Keratinocyte (primary cell): ENCODE measurements at regions not wholly inside any gene's neighbourhood (a gene's known extent, or its start where the extent isn't known, plus 50 kb on each side); places are given as distances from the start of the nearest gene placed in this dataset.

Experiments
- DNase-seq: peaks from one replicate; pipeline ENCODE4 v3.0.0-alpha.2; 2011; ENCODE audit warnings: low read depth, missing footprints, low spot score
- FAIRE-seq: peaks from 2 replicates; lab custom pipeline; 2011; peaks lifted over from hg19 to GRCh38; lab: Jason Lieb, UNC
- H2AFZ ChIP-seq: 2 replicates; pipeline ENCODE4 v1.6.0; 2012; ENCODE audit warnings: low read length, control low read depth, inconsistent platforms; ENCODE audit not compliant: control insufficient read depth
- H3K27ac ChIP-seq: 2 replicates; pipeline ENCODE4 v1.5.1; 2011; ENCODE audit warnings: low read length; ENCODE audit not compliant: control insufficient read depth, insufficient read depth
- H3K27me3 ChIP-seq: 3 replicates; pipeline ENCODE4 v1.6.0; 2011; ENCODE audit warnings: low read length; ENCODE audit not compliant: control insufficient read depth, insufficient read depth; ENCODE audit errors: extremely low read depth
- H3K36me3 ChIP-seq, 2 experiments: 2 replicates in 1 of 2; 3 replicates in 1 of 2; pipeline ENCODE4 v1.5.1; 2011; ENCODE audit warnings: low read length in 2 of 2, mild to moderate bottlenecking in 1 of 2; ENCODE audit not compliant: control insufficient read depth in 2 of 2, insufficient read depth in 2 of 2; ENCODE audit errors: extremely low read depth in 1 of 2
- H3K4me1 ChIP-seq: 3 replicates; pipeline ENCODE4 v1.5.1; 2011; ENCODE audit warnings: low read length; ENCODE audit not compliant: control insufficient read depth, insufficient read depth; ENCODE audit errors: extremely low read depth
- H3K4me2 ChIP-seq: 3 replicates; pipeline ENCODE4 v1.6.0; 2011; ENCODE audit warnings: low read depth, low read length; ENCODE audit not compliant: control insufficient read depth, insufficient read depth; ENCODE audit errors: extremely low read depth
- H3K4me3 ChIP-seq, 3 experiments: fragments of 200-600 bp in 1 of 3; sonication (generic) in 1 of 3; 2 replicates in 2 of 3; 3 replicates in 1 of 3; pipeline ENCODE4 v1.5.1; 2011 to 2016; ENCODE audit warnings: low read length in 3 of 3, mild to moderate bottlenecking in 3 of 3, control low read depth in 2 of 3, inconsistent platforms in 1 of 3, low read depth in 1 of 3, mixed read lengths in 1 of 3, mixed run types in 1 of 3, moderate library complexity in 1 of 3; ENCODE audit not compliant: control insufficient read depth in 2 of 3, insufficient read depth in 2 of 3; ENCODE audit errors: extremely low read depth in 1 of 3
- H3K79me2 ChIP-seq: 2 replicates; pipeline ENCODE4 v1.6.0; 2012; ENCODE audit warnings: low read length; ENCODE audit not compliant: control insufficient read depth, insufficient read depth
- H3K9ac ChIP-seq: 3 replicates; pipeline ENCODE4 v1.6.0; 2011; ENCODE audit warnings: low read length; ENCODE audit not compliant: control insufficient read depth, insufficient read depth; ENCODE audit errors: extremely low read depth
- H3K9me1 ChIP-seq: 3 replicates; pipeline ENCODE4 v1.6.0; 2011; ENCODE audit warnings: low read length; ENCODE audit not compliant: control insufficient read depth, insufficient read depth; ENCODE audit errors: extremely low read depth
- H3K9me3 ChIP-seq: 2 replicates; pipeline ENCODE4 v1.5.1; 2012; ENCODE audit warnings: low read depth, low read length; ENCODE audit not compliant: control insufficient read depth
- H4K20me1 ChIP-seq: 3 replicates; pipeline ENCODE4 v1.6.0; 2011; ENCODE audit warnings: low read length; ENCODE audit not compliant: control insufficient read depth, insufficient read depth; ENCODE audit errors: extremely low read depth
- EZH2 ChIP-seq: IDR thresholded peaks from one replicate; pipeline ENCODE4 v1.6.1; 2012; ENCODE audit warnings: inconsistent platforms, mild to moderate bottlenecking, low read length, moderate library complexity
- dilution Hi-C: fragments of 300-500 bp; cut with MboI; formaldehyde crosslinking; loops from one replicate; pipeline ENCODE4 v1.7.0; 2020; ENCODE audit warnings: low sequenced_read_pairs; ENCODE audit not compliant: extremely low pct_ligation_motif_present
- TF ChIP-seq, protein P1 (sequence below), 3 experiments: IDR thresholded peaks in 1 of 3; conservative IDR thresholded peaks in 1 of 3; optimal IDR thresholded peaks in 1 of 3; 2 replicates in 2 of 3; 3 replicates in 1 of 3; pipeline versions ENCODE3 to v1.5.1; 2011; ENCODE audit warnings: low read length in 3 of 3, mild to moderate bottlenecking in 3 of 3, moderate library complexity in 2 of 3, control low read depth in 1 of 3, inconsistent platforms in 1 of 3; ENCODE audit not compliant: insufficient read depth in 2 of 3; ENCODE audit errors: extremely low read depth in 1 of 3

DNA sequence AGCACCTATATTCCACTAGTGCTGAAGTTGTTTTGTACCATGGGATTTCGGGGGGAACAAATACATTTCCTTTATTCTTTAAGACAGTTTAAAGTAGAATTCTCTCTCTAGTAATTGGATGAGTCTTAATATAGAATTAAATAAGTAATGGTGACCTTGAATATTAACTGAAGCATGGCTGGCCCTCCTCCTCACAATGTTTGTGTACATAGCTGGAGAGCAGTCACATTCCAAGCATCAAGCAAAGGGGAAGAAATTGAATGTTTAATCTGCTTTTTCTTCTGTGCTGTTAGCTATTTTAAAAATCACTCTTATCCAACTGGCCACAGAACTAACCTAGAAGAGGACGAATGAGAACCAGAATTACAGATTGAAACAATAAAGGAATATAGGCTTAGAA lies 906.9 kb downstream of the CCSER2 start:
- Histone ChIP-seq H3K4me1 (no peaks in the 10 kb centered on the region), H2AFZ (no peak overlapping the region), H3K79me2 (no peaks in the 10 kb centered on the region), H3K36me3 (no peaks in the 10 kb centered on the region), H3K9ac (no peak overlapping the region), H3K27ac (no peak overlapping the region), H3K9me1 (no peaks in the 10 kb centered on the region), H3K9me3 (no peaks in the 10 kb centered on the region), H4K20me1 (no peaks in the 10 kb centered on the region), H3K4me2 (no peak overlapping the region), H3K4me3 (no peak overlapping the region), H3K27me3 (no peaks in the 10 kb centered on the region)
- TF ChIP-seq, protein P1, sequence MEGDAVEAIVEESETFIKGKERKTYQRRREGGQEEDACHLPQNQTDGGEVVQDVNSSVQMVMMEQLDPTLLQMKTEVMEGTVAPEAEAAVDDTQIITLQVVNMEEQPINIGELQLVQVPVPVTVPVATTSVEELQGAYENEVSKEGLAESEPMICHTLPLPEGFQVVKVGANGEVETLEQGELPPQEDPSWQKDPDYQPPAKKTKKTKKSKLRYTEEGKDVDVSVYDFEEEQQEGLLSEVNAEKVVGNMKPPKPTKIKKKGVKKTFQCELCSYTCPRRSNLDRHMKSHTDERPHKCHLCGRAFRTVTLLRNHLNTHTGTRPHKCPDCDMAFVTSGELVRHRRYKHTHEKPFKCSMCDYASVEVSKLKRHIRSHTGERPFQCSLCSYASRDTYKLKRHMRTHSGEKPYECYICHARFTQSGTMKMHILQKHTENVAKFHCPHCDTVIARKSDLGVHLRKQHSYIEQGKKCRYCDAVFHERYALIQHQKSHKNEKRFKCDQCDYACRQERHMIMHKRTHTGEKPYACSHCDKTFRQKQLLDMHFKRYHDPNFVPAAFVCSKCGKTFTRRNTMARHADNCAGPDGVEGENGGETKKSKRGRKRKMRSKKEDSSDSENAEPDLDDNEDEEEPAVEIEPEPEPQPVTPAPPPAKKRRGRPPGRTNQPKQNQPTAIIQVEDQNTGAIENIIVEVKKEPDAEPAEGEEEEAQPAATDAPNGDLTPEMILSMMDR (optimal IDR thresholded peaks at IDR 0.05 in 1 of 3, IDR thresholded peaks at IDR 0.05 in 1 of 3, conservative IDR thresholded peaks at IDR 0.05 in 1 of 3; ENCODE audit: extremely low read depth in 1 of 3, insufficient read depth in 2 of 3, low read length in 3 of 3): no peak
- no peak for TF ChIP-seq EZH2
- dilution Hi-C loops: no loop called here
- DNase-seq (no peak), FAIRE-seq (no peak)

DNA sequence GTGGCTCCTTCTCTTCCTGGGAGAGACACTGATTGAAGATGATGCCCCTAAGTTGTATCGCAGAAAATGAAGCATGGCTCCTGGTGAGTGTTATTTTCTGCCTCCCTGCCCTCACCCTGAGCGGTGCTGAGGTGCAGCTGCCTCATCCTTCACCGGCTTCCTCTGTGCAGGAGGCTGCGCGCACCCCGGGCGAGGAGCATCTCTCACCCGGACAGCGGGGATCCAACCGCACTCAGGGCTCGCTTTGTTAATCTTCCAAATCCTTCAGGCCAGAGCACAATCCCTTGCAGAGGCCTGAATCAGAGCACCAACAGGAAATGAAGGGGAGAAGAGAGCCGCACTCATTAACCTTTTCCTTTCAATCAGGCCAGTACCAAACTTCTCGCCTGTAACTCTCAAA lies 910.3 kb downstream of the CCSER2 start:
- no peak overlapping the region for H2AFZ ChIP-seq
- H3K9ac ChIP-seq: no peak overlapping the region
- no peak overlapping the region for H3K27ac ChIP-seq
- no peaks in the 10 kb centered on the region for H3K9me1 ChIP-seq
- no peaks in the 10 kb centered on the region for H3K27me3 ChIP-seq
- H3K4me2 ChIP-seq: no peak overlapping the region
- no peaks in the 10 kb centered on the region for H3K79me2 ChIP-seq
- DNase-seq (no peak), FAIRE-seq (no peak)
- H4K20me1 ChIP-seq: no peaks in the 10 kb centered on the region
- no peaks in the 10 kb centered on the region for H3K9me3 ChIP-seq
- no peak overlapping the region for H3K4me3 ChIP-seq
- TF ChIP-seq, protein P1 (optimal IDR thresholded peaks at IDR 0.05 in 1 of 3, IDR thresholded peaks at IDR 0.05 in 1 of 3, conservative IDR thresholded peaks at IDR 0.05 in 1 of 3; ENCODE audit: extremely low read depth in 1 of 3, insufficient read depth in 2 of 3, low read length in 3 of 3): no peak
- TF ChIP-seq EZH2: no peak
- no peaks in the 10 kb centered on the region for H3K4me1 ChIP-seq
- no peaks in the 10 kb centered on the region for H3K36me3 ChIP-seq
- dilution Hi-C loops: no loop called here
